ENCODE measurements at regions not wholly inside any gene's neighbourhood (a gene's known extent, or its start where the extent isn't known, plus 50 kb on each side); places are given as distances from the start of the nearest gene placed in this dataset.
"Not testable (repeated sequence)": the region's sequence is repeated elsewhere in the genome, so short reads cannot be mapped to it uniquely, and the experiment has no call there.

DNA sequence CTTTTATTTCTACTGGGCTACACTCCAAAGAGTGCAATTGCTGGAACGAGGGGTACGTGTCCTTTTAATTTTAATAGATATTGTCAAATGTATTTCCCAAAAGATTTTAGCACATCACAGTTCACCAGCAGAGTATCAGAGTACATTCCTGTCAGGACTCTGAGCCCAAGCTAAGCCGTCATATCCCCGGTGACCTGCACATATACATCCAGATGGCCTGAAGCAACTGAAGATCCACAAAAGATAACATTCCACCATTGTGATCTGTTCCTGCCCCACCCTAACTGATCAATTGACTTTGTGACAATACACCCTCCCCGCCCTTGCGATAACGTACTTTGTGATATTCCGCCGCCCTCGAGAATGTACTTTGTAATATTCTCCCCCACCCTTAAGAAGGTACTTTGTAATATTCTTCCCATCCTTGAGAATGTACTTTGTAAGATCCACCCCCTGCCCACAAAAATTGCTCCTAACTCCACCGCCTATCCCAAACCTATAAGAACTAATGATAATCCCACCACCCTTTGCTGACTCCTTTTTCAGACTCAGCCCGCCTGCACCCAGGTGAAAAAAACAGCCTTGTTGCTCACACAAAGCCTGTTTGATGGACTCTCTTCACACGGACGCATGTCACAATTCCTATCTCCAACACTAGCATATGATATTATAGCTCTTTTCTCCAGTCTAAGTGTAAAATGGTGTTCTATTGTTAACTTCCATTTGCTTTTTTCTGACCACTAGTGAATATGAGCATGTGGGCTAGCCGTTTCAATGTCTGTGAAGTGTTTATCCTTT, 93.6 kb downstream of the CCDC71L start:
- H3K36me3 ChIP-seq (ENCODE audit: insufficient read depth, low read length); H3K9ac ChIP-seq (ENCODE audit: low read depth, low read length); H3K27me3 ChIP-seq (ENCODE audit: control insufficient read depth, insufficient read depth, low read length); H3K9me3 ChIP-seq (replicated peaks; ENCODE audit: low read length); H3K4me2 ChIP-seq (ENCODE audit: low read length); H3K4me1 ChIP-seq (ENCODE audit: control insufficient read depth, insufficient read depth, low read length); H3K4me3 ChIP-seq (ENCODE audit: low read length): not testable (repeated sequence)

DNA sequence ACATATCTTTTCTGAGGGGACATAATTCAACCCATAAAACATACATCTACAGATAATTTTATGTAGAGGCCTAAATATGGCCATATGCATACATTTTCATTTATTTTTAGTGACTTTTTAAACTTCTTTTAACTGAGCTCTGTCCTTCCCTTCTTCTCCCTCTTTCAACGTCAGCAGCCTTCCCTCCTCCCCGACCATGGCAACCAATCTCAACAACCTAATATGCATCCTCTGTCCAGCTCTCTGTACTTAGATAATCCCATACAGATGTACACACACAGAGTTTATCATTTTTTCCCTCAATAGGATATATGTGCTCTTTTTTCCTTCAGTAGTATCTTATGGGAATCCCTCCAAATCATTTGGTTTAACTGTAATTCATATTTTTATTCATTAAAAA, 94.3 kb downstream of the CCDC71L start:
- peaks cover 7% of the 10 kb centered on the region for H3K4me1 ChIP-seq (ENCODE audit: control insufficient read depth, insufficient read depth, low read length)
- no peaks in the 10 kb centered on the region for H3K36me3 ChIP-seq (ENCODE audit: insufficient read depth, low read length)
- H3K9ac ChIP-seq (ENCODE audit: low read depth, low read length): no peak overlapping the region
- no peaks in the 10 kb centered on the region for H3K9me3 ChIP-seq (replicated peaks; ENCODE audit: low read length)
- H3K4me2 ChIP-seq (ENCODE audit: low read length): no peak overlapping the region
- H3K27me3 ChIP-seq (ENCODE audit: control insufficient read depth, insufficient read depth, low read length): no peaks in the 10 kb centered on the region
- no peak overlapping the region for H3K4me3 ChIP-seq (ENCODE audit: low read length)

DNA sequence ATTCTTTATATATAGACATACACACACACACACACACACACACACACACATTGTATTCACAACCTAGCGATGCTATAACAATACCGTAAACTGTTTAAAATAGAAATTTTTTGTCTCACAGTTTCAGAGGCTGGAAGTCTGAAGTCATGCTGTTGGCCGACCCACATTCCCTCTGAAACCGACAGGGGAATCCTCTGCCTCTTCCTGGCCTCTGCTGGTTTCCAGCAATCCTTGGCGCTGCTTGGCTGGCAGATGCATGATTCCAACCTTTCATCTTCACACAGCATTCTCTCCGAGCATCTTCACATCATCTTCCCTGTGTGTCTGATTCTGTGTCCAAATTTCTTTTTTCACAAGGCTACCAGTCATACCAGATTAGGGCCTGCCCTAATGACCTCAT, 94.8 kb downstream of the CCDC71L start:
- no peaks in the 10 kb centered on the region for H3K9me3 ChIP-seq (replicated peaks; ENCODE audit: low read length)
- H3K4me2 ChIP-seq (ENCODE audit: low read length): no peak overlapping the region
- H3K36me3 ChIP-seq (ENCODE audit: insufficient read depth, low read length): no peaks in the 10 kb centered on the region
- no peaks in the 10 kb centered on the region for H3K27me3 ChIP-seq (ENCODE audit: control insufficient read depth, insufficient read depth, low read length)
- H3K4me1 ChIP-seq (ENCODE audit: control insufficient read depth, insufficient read depth, low read length): peaks cover 7% of the 10 kb centered on the region
- H3K9ac ChIP-seq (ENCODE audit: low read depth, low read length): no peak overlapping the region
- H3K4me3 ChIP-seq (ENCODE audit: low read length): no peak overlapping the region

- Histone ChIP-seq H3K4me3 (ENCODE audit: low read length) (no peak overlapping the region), H3K4me1 (ENCODE audit: control insufficient read depth, insufficient read depth, low read length) (peaks cover 7% of the 10 kb centered on the region), H3K9me3 (replicated peaks; ENCODE audit: low read length) (no peaks in the 10 kb centered on the region), H3K27me3 (ENCODE audit: control insufficient read depth, insufficient read depth, low read length) (no peaks in the 10 kb centered on the region), H3K36me3 (ENCODE audit: insufficient read depth, low read length) (no peaks in the 10 kb centered on the region), H3K9ac (ENCODE audit: low read depth, low read length) (no peak overlapping the region), H3K4me2 (ENCODE audit: low read length) (no peak overlapping the region)
Observed at GRCh38 chr7:106565428-106565827, 95.5 kb downstream of the CCDC71L start.

GRCh38 chr7:106563466-106564150, 97.3 kb downstream of the CCDC71L start:
- Histone ChIP-seq H3K9ac (ENCODE audit: low read depth, low read length) (no peak overlapping the region), H3K4me1 (ENCODE audit: control insufficient read depth, insufficient read depth, low read length) (peaks cover 2% of the 10 kb centered on the region), H3K9me3 (replicated peaks; ENCODE audit: low read length) (no peaks in the 10 kb centered on the region), H3K4me2 (ENCODE audit: low read length) (no peak overlapping the region), H3K4me3 (ENCODE audit: low read length) (no peak overlapping the region), H3K36me3 (ENCODE audit: insufficient read depth, low read length) (no peaks in the 10 kb centered on the region), H3K27me3 (ENCODE audit: control insufficient read depth, insufficient read depth, low read length) (no peaks in the 10 kb centered on the region)

DNA sequence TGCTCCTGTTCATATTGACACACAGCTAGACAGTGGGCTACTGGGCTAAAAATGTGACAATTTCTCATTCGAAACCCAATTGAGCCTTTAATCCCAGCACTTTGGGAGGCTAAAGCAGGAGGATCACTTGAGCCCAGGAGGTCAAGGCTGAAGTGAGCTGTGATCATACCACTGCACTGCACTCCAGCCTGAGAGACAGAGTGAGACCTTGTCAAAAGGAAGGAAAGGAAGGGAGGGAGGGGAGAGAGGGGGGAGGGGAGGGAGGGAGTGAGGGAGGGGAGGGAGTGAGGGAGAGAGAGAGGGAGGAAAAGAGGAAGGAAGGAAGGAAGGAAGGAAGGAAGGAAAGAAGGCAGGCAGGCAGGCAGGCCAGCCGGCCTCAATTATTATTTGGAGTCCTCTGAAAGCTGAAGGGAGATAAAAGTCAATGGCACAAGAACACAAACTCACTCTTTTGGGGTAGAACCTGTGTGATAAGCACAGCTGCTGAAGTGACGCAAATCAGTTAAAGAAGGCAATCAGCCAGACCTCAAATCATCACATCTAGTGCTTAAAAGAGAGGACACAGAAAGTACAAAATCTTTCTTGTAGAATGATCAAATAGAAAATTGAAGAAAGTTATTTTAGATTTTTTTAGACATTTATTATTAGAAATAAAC, 98.1 kb downstream of the CCDC71L start:
- no peaks in the 10 kb centered on the region for H3K4me1 ChIP-seq (ENCODE audit: control insufficient read depth, insufficient read depth, low read length)
- H3K9me3 ChIP-seq (replicated peaks; ENCODE audit: low read length): no peaks in the 10 kb centered on the region
- no peaks in the 10 kb centered on the region for H3K36me3 ChIP-seq (ENCODE audit: insufficient read depth, low read length)
- H3K4me2 ChIP-seq (ENCODE audit: low read length): no peak overlapping the region
- no peak overlapping the region for H3K4me3 ChIP-seq (ENCODE audit: low read length)
- no peaks in the 10 kb centered on the region for H3K27me3 ChIP-seq (ENCODE audit: control insufficient read depth, insufficient read depth, low read length)
- H3K9ac ChIP-seq (ENCODE audit: low read depth, low read length): no peak overlapping the region

- no peaks in the 10 kb centered on the region for H3K4me1 ChIP-seq (ENCODE audit: control insufficient read depth, insufficient read depth, low read length)
- no peaks in the 10 kb centered on the region for H3K27me3 ChIP-seq (ENCODE audit: control insufficient read depth, insufficient read depth, low read length)
- H3K9ac ChIP-seq (ENCODE audit: low read depth, low read length): no peak overlapping the region
- H3K36me3 ChIP-seq (ENCODE audit: insufficient read depth, low read length): no peaks in the 10 kb centered on the region
- H3K4me2 ChIP-seq (ENCODE audit: low read length): no peak overlapping the region
- H3K4me3 ChIP-seq (ENCODE audit: low read length): no peak overlapping the region
- H3K9me3 ChIP-seq (replicated peaks; ENCODE audit: low read length): no peaks in the 10 kb centered on the region
Observed at GRCh38 chr7:106561666-106562411, 99.1 kb downstream of the CCDC71L start.

DNA sequence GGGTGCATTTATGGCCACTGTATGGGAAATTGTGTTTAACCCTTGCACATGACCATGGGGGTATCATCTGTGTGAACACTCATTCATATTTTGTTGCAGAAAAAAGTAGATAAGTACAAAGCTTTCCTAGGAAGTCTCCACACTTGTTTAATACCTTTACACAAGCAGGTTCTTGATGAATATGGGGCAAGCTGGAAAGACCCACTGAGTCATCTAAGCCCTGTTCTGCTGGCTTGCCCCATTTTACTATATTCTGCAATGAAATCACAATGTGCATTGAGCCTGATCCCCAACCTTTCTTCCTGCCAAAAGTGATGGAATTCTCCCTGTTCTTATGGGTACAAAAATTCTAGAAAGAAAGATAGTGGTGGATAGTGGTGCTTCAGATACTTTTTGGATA, 99.8 kb downstream of the CCDC71L start:
- Histone ChIP-seq H3K9ac (ENCODE audit: low read depth, low read length) (no peak overlapping the region), H3K4me3 (ENCODE audit: low read length) (no peak overlapping the region), H3K27me3 (ENCODE audit: control insufficient read depth, insufficient read depth, low read length) (no peaks in the 10 kb centered on the region), H3K4me1 (ENCODE audit: control insufficient read depth, insufficient read depth, low read length) (no peaks in the 10 kb centered on the region), H3K36me3 (ENCODE audit: insufficient read depth, low read length) (no peaks in the 10 kb centered on the region), H3K9me3 (replicated peaks; ENCODE audit: low read length) (no peaks in the 10 kb centered on the region), H3K4me2 (ENCODE audit: low read length) (no peak overlapping the region)

DNA sequence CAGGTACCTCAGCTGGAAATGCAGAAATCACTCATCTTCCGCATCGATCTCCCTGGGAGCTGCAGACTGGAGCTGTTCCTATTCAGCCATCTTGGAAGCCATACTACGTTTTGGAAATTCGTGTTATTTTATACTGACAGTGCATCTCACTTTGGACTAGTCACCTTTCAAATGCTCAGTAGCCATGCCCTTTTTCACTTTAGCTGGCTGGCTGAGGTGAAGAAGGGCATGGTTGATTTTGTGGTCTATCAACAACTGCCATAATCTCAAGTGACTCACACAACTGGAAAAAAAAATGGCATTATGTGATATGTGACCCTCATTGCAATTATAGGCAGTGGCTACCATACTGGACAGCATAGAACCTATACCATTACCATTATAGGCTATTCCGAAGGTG, 100.5 kb downstream of the CCDC71L start:
- Histone ChIP-seq H3K9ac (ENCODE audit: low read depth, low read length) (no peak overlapping the region), H3K4me2 (ENCODE audit: low read length) (no peak overlapping the region), H3K27me3 (ENCODE audit: control insufficient read depth, insufficient read depth, low read length) (no peaks in the 10 kb centered on the region), H3K4me1 (ENCODE audit: control insufficient read depth, insufficient read depth, low read length) (no peaks in the 10 kb centered on the region), H3K9me3 (replicated peaks; ENCODE audit: low read length) (no peaks in the 10 kb centered on the region), H3K4me3 (ENCODE audit: low read length) (no peak overlapping the region), H3K36me3 (ENCODE audit: insufficient read depth, low read length) (no peaks in the 10 kb centered on the region)

DNA sequence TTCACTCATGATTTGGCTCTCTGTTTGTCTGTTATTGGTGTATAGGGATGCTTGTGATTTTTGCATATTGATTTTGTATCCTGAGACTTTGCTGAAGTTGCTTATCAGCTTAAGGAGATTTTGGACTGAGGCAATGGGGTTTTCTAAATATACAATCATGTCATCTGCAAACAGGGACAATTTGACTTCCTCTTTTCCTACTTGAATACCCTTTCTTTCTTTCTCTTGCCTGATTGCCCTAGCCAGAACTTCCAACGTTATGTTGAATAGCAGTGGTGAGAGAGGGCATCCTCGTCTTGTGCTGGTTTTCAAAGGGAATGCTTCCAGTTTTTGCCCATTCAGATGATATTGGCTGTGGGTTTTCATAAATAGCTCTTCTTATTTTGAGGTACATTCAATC, 104.7 kb downstream of the CCDC71L start:
- H3K27me3 ChIP-seq (ENCODE audit: control insufficient read depth, insufficient read depth, low read length): not testable (repeated sequence)

GRCh38 chr7:106554623-106555022, 106.3 kb downstream of the CCDC71L start:
- H3K4me3 ChIP-seq (ENCODE audit: low read length); H3K4me1 ChIP-seq (ENCODE audit: control insufficient read depth, insufficient read depth, low read length); H3K4me2 ChIP-seq (ENCODE audit: low read length); H3K27me3 ChIP-seq (ENCODE audit: control insufficient read depth, insufficient read depth, low read length); H3K9me3 ChIP-seq (replicated peaks; ENCODE audit: low read length); H3K9ac ChIP-seq (ENCODE audit: low read depth, low read length); H3K36me3 ChIP-seq (ENCODE audit: insufficient read depth, low read length): not testable (repeated sequence)

More for the DNA sequence above, 104.7 kb downstream of the CCDC71L start:
- H3K9ac ChIP-seq (ENCODE audit: low read depth, low read length); H3K4me1 ChIP-seq (ENCODE audit: control insufficient read depth, insufficient read depth, low read length); H3K4me3 ChIP-seq (ENCODE audit: low read length); H3K9me3 ChIP-seq (replicated peaks; ENCODE audit: low read length); H3K4me2 ChIP-seq (ENCODE audit: low read length); H3K36me3 ChIP-seq (ENCODE audit: insufficient read depth, low read length): not testable (repeated sequence)
